MCF 10A (cell line): ENCODE measurements at regions not wholly inside any gene's neighbourhood (a gene's known extent, or its start where the extent isn't known, plus 50 kb on each side); places are given as distances from the start of the nearest gene placed in this dataset.

Experiments
- BruUV-seq: library from RNA; stranded (reverse); fragments of 400-500 nt; replicated peaks from 2 replicates; lab custom pipeline; 2021; lab: Mats Ljungman, UMichigan
- CTCF ChIA-PET: fragments of 300-600 bp; sonication (Branson Sonifier 250); formaldehyde crosslinking; extraction: SDS; loops from one replicate; lab custom pipeline; 2021; ENCODE audit warnings: antibody characterized with exemption, inconsistent platforms; lab: Yijun Ruan, JAX
- POLR2A ChIA-PET: fragments of 300-600, 350-650 bp; sonication (Branson Sonifier 250); formaldehyde crosslinking; extraction: SDS; loops from one replicate; lab custom pipeline; 2020; ENCODE audit warnings: antibody characterized with exemption, inconsistent platforms; lab: Yijun Ruan, JAX
- DNase-seq: peaks from one replicate; pipeline ENCODE4 v3.0.0-alpha.2; 2018; ENCODE audit not compliant: unreplicated experiment
- H3K27ac Mint-ChIP-seq: one replicate; pipeline ENCODE4 v1.8.0; 2022; ENCODE audit warnings: mild to moderate bottlenecking, low read depth, mixed read lengths; ENCODE audit not compliant: unreplicated experiment
- H3K27me3 Mint-ChIP-seq: one replicate; pipeline ENCODE4 v1.8.0; 2022; ENCODE audit warnings: mixed read lengths; ENCODE audit not compliant: insufficient read depth, unreplicated experiment
- H3K36me3 Mint-ChIP-seq: one replicate; pipeline ENCODE4 v1.8.0; 2022; ENCODE audit warnings: mild to moderate bottlenecking, moderate library complexity, mixed read lengths; ENCODE audit not compliant: insufficient read depth, unreplicated experiment
- H3K4me1 Mint-ChIP-seq: one replicate; pipeline ENCODE4 v1.8.0; 2022; ENCODE audit warnings: mixed read lengths; ENCODE audit not compliant: insufficient read depth, unreplicated experiment
- H3K4me3 Mint-ChIP-seq: one replicate; pipeline ENCODE4 v1.8.0; 2022; ENCODE audit warnings: mild to moderate bottlenecking, moderate library complexity, mixed read lengths; ENCODE audit not compliant: unreplicated experiment
- H3K9me3 Mint-ChIP-seq: one replicate; pipeline ENCODE4 v1.8.0; 2022; ENCODE audit warnings: mixed read lengths; ENCODE audit not compliant: unreplicated experiment
- CTCF ChIP-seq: fragments of 200-600 bp; IDR thresholded peaks from one replicate; pipeline ENCODE4 v1.8.0; 2022; ENCODE audit warnings: antibody characterized with exemption, mild to moderate bottlenecking; ENCODE audit not compliant: unreplicated experiment
- intact Hi-C: fragments of 100-400 bp; cut with micrococcal nuclease; formaldehyde crosslinking; loops from 2 replicates; pipeline ENCODE4 v1.14.1; 2022

GRCh38 chr3:163450698-163451097 lies 1627.6 kb downstream of the SI start:
- Mint-ChIP-seq H3K4me1 (no peaks in the 10 kb centered on the region), H3K4me3 (no peak overlapping the region), H3K36me3 (no peaks in the 10 kb centered on the region), H3K27ac (no peak overlapping the region), H3K27me3 (no peaks in the 10 kb centered on the region), H3K9me3 (peaks cover 13% of the 10 kb centered on the region)
- ChIA-PET CTCF (no interaction called here), POLR2A (no interaction called here)
- intact Hi-C loops = no loop called here
- TF ChIP-seq CTCF = no peak
- no TSS peak for BruUV-seq
- DNase-seq = no peak

- H3K27ac Mint-ChIP-seq = no peak overlapping the region
- no peaks in the 10 kb centered on the region for H3K27me3 Mint-ChIP-seq
- intact Hi-C loops = no loop called here
- no peaks in the 10 kb centered on the region for H3K4me1 Mint-ChIP-seq
- no peak overlapping the region for H3K4me3 Mint-ChIP-seq
- no peaks in the 10 kb centered on the region for H3K36me3 Mint-ChIP-seq
- POLR2A ChIA-PET = interaction anchor here (0.6 to 0.7 kb wide), 2 partner anchors 11 to 253 kb away, joined by 3 read pairs; no protein-coding TSS in a partner anchor
- no peak for DNase-seq
- no peak for TF ChIP-seq CTCF
- CTCF ChIA-PET = no interaction called here
- BruUV-seq = no TSS peak
- H3K9me3 Mint-ChIP-seq = peaks cover 2% of the 10 kb centered on the region
Observed at GRCh38 chr3:163438760-163439159, 1639.5 kb downstream of the SI start.

GRCh38 chr3:163422671-163423070 lies 1655.6 kb downstream of the SI start:
- intact Hi-C loops = no loop called here
- no peak overlapping the region for H3K4me3 Mint-ChIP-seq
- TF ChIP-seq CTCF = no peak
- DNase-seq = no peak
- CTCF ChIA-PET = no interaction called here
- BruUV-seq = no TSS peak
- no peaks in the 10 kb centered on the region for H3K9me3 Mint-ChIP-seq
- no peaks in the 10 kb centered on the region for H3K27me3 Mint-ChIP-seq
- H3K36me3 Mint-ChIP-seq = no peaks in the 10 kb centered on the region
- POLR2A ChIA-PET = interaction anchor here (0.6 kb wide), 1 partner anchor 127 kb away, joined by 3 read pairs; no protein-coding TSS in a partner anchor
- H3K27ac Mint-ChIP-seq = no peak overlapping the region
- no peaks in the 10 kb centered on the region for H3K4me1 Mint-ChIP-seq

GRCh38 chr3:163391407-163392181 lies 1686.7 kb downstream of the SI start:
- intact Hi-C loops = no loop called here
- BruUV-seq = no TSS peak

More at GRCh38 chr3:163391407-163392181, 1686.7 kb downstream of the SI start:
- TF ChIP-seq CTCF = no peak
- no peak for DNase-seq
- Mint-ChIP-seq H3K27me3 (no peaks in the 10 kb centered on the region), H3K4me1 (no peaks in the 10 kb centered on the region), H3K27ac (no peak overlapping the region), H3K9me3 (no peaks in the 10 kb centered on the region), H3K4me3 (no peak overlapping the region), H3K36me3 (no peaks in the 10 kb centered on the region)
- CTCF ChIA-PET = no interaction called here
- POLR2A ChIA-PET = no interaction called here
